Caco-2 (cell line): ENCODE measurements at regions not wholly inside any gene's neighbourhood (a gene's known extent, or its start where the extent isn't known, plus 50 kb on each side); places are given as distances from the start of the nearest gene placed in this dataset.

Experiments
- BruUV-seq: library from RNA; stranded (reverse); fragments of 400-500 nt; replicated peaks from 2 replicates; lab custom pipeline; 2021; lab: Mats Ljungman, UMichigan
- CTCF ChIA-PET: fragments of 300-600 bp; sonication (Branson Sonifier 250); formaldehyde crosslinking; loops from one replicate; lab custom pipeline; 2022; ENCODE audit warnings: antibody characterized with exemption; lab: Charles Lee
- POLR2A ChIA-PET: fragments of 300-600 bp; sonication (Branson Sonifier 250); formaldehyde crosslinking; loops from one replicate; lab custom pipeline; 2022; ENCODE audit warnings: antibody characterized with exemption; lab: Charles Lee
- DNase-seq, 2 experiments: peaks; one replicate each; pipeline versions ENCODE4 v3.0.0 to v3.0.0-alpha.2; 2020 to 2022
- H3K27me3 ChIP-seq: replicated peaks from 2 replicates; pipeline ENCODE4 v1.6.0; 2011; ENCODE audit warnings: low read length; ENCODE audit not compliant: control insufficient read depth, insufficient read depth
- H3K36me3 ChIP-seq: 2 replicates; pipeline ENCODE4 v1.5.1; 2011; ENCODE audit warnings: low read length; ENCODE audit not compliant: control insufficient read depth, insufficient read depth
- H3K4me1 ChIP-seq: fragments of 250-450 bp; sonication (Bioruptor Pico); 2 replicates; pipeline ENCODE4 v1.5.1; 2020; ENCODE audit warnings: mild to moderate bottlenecking
- H3K4me3 ChIP-seq: 2 replicates; pipeline ENCODE4 v1.5.1; 2011; ENCODE audit warnings: low read depth, mild to moderate bottlenecking, control low read depth, low read length
- H3K9me3 ChIP-seq: fragments of 250-450 bp; sonication (Bioruptor Pico); 2 replicates; pipeline ENCODE4 v1.5.1; 2020; ENCODE audit warnings: mild to moderate bottlenecking, moderate library complexity
- H3K27ac Mint-ChIP-seq: one replicate; pipeline ENCODE4 v1.8.0; 2022; ENCODE audit warnings: mixed read lengths; ENCODE audit not compliant: unreplicated experiment
- H3K27me3 Mint-ChIP-seq: one replicate; pipeline ENCODE4 v1.8.0; 2022; ENCODE audit warnings: mixed read lengths; ENCODE audit not compliant: insufficient read depth, unreplicated experiment
- H3K36me3 Mint-ChIP-seq: one replicate; pipeline ENCODE4 v1.8.0; 2022; ENCODE audit warnings: mild to moderate bottlenecking, mixed read lengths; ENCODE audit not compliant: insufficient read depth, unreplicated experiment
- H3K4me1 Mint-ChIP-seq: one replicate; pipeline ENCODE4 v1.8.0; 2022; ENCODE audit warnings: low read depth, mixed read lengths; ENCODE audit not compliant: unreplicated experiment
- H3K4me3 Mint-ChIP-seq: one replicate; pipeline ENCODE4 v1.8.0; 2022; ENCODE audit warnings: mild to moderate bottlenecking, moderate library complexity, mixed read lengths; ENCODE audit not compliant: unreplicated experiment
- H3K9me3 Mint-ChIP-seq: one replicate; pipeline ENCODE4 v1.8.0; 2022; ENCODE audit warnings: mixed read lengths; ENCODE audit not compliant: unreplicated experiment
- CTCF ChIP-seq, 2 experiments: fragments of 200-600 bp in 1 of 2; IDR thresholded peaks; 1 replicate in 1 of 2; 2 replicates in 1 of 2; pipeline versions ENCODE4 v1.5.1 to v1.8.0; 2011 to 2022; ENCODE audit warnings: antibody characterized with exemption in 1 of 2, control low read depth in 1 of 2, inconsistent platforms in 1 of 2, low read depth in 1 of 2, low read length in 1 of 2, mild to moderate bottlenecking in 1 of 2, moderate library complexity in 1 of 2; ENCODE audit not compliant: insufficient read depth in 1 of 2, severe bottlenecking in 1 of 2, unreplicated experiment in 1 of 2
- intact Hi-C: fragments of 100-400 bp; cut with micrococcal nuclease; formaldehyde crosslinking; loops from one replicate; pipeline ENCODE4 v1.10.0; 2022; ENCODE audit not compliant: unreplicated experiment

GRCh38 chr1:24251501-24251900 is 64.4 kb upstream of the IFNLR1 start:
- BruUV-seq, result no TSS peak
- CTCF ChIA-PET, result no interaction called here

GRCh38 chr1:24250791-24251190 is 63.7 kb upstream of the IFNLR1 start:
- intact Hi-C loops, result no loop called here
- H3K36me3 ChIP-seq, result no peaks in the 10 kb centered on the region
- no peak for DNase-seq
- H3K27me3 ChIP-seq, result no peaks in the 10 kb centered on the region
- no peak overlapping the region for H3K4me3 ChIP-seq
- Mint-ChIP-seq H3K4me3 (no peak overlapping the region), H3K4me1 (no peaks in the 10 kb centered on the region), H3K36me3 (no peaks in the 10 kb centered on the region), H3K27me3 (no peaks in the 10 kb centered on the region), H3K27ac (no peak overlapping the region), H3K9me3 (no peaks in the 10 kb centered on the region)
- no peaks in the 10 kb centered on the region for H3K4me1 ChIP-seq
- CTCF ChIA-PET, result no interaction called here
- H3K9me3 ChIP-seq, result no peaks in the 10 kb centered on the region
- TF ChIP-seq CTCF (IDR thresholded peaks at IDR 0.05; ENCODE audit: insufficient read depth in 1 of 2, low read depth in 1 of 2, low read length in 1 of 2, severe bottlenecking in 1 of 2, unreplicated experiment in 1 of 2), result no peak
- POLR2A ChIA-PET, result no interaction called here
- no TSS peak for BruUV-seq

More at GRCh38 chr1:24251501-24251900, 64.4 kb upstream of the IFNLR1 start:
- Mint-ChIP-seq H3K9me3 (no peaks in the 10 kb centered on the region), H3K4me3 (no peak overlapping the region), H3K27ac (no peak overlapping the region), H3K36me3 (no peaks in the 10 kb centered on the region), H3K27me3 (no peaks in the 10 kb centered on the region), H3K4me1 (no peaks in the 10 kb centered on the region)
- no peak for TF ChIP-seq CTCF (IDR thresholded peaks at IDR 0.05; ENCODE audit: insufficient read depth in 1 of 2, low read depth in 1 of 2, low read length in 1 of 2, severe bottlenecking in 1 of 2, unreplicated experiment in 1 of 2)
- Histone ChIP-seq H3K4me1 (no peaks in the 10 kb centered on the region), H3K9me3 (no peaks in the 10 kb centered on the region), H3K27me3 (no peaks in the 10 kb centered on the region), H3K4me3 (no peak overlapping the region), H3K36me3 (no peaks in the 10 kb centered on the region)
- no peak for DNase-seq
- intact Hi-C loops, result no loop called here
- POLR2A ChIA-PET, result no interaction called here

- H3K9me3 Mint-ChIP-seq, result no peaks in the 10 kb centered on the region
- TF ChIP-seq CTCF (IDR thresholded peaks at IDR 0.05; ENCODE audit: insufficient read depth in 1 of 2, low read depth in 1 of 2, low read length in 1 of 2, severe bottlenecking in 1 of 2, unreplicated experiment in 1 of 2), result no peak
- H3K36me3 Mint-ChIP-seq, result no peaks in the 10 kb centered on the region
- ChIA-PET POLR2A (no interaction called here), CTCF (no interaction called here)
- no peak overlapping the region for H3K4me3 Mint-ChIP-seq
- Histone ChIP-seq H3K27me3 (no peaks in the 10 kb centered on the region), H3K4me3 (no peak overlapping the region), H3K4me1 (no peaks in the 10 kb centered on the region), H3K9me3 (no peaks in the 10 kb centered on the region), H3K36me3 (no peaks in the 10 kb centered on the region)
- no peak overlapping the region for H3K27ac Mint-ChIP-seq
- no peaks in the 10 kb centered on the region for H3K27me3 Mint-ChIP-seq
- no peak for DNase-seq
- intact Hi-C loops, result no loop called here
- BruUV-seq, result no TSS peak
- H3K4me1 Mint-ChIP-seq, result no peaks in the 10 kb centered on the region
Measured at GRCh38 chr1:24250224-24250623, 63.1 kb upstream of the IFNLR1 start.
